H1 (cell line): ENCODE measurements at regions not wholly inside any gene's neighbourhood (a gene's known extent, or its start where the extent isn't known, plus 50 kb on each side); places are given as distances from the start of the nearest gene placed in this dataset.

ENCODE experiments used
- CTCF ChIA-PET: fragments of 300-600 bp; sonication (Branson Sonifier 250); formaldehyde crosslinking; loops from one replicate; lab custom pipeline; 2021; ENCODE audit not compliant: partially characterized antibody; lab: Charles Lee
- POLR2A ChIA-PET: fragments of 300-600 bp; sonication (Branson Sonifier 250); formaldehyde crosslinking; loops from one replicate; lab custom pipeline; 2021; ENCODE audit warnings: inconsistent platforms; ENCODE audit not compliant: partially characterized antibody; lab: Charles Lee
- DNase-seq, 2 experiments: peaks; one replicate each; pipeline versions ENCODE4 v3.0.0 to v3.0.0-alpha.2; 2010 to 2022; ENCODE audit warnings: low spot score in 2 of 2, low read depth in 1 of 2, mixed read lengths in 1 of 2
- FAIRE-seq: peaks from 2 replicates; lab custom pipeline; 2011; peaks lifted over from hg19 to GRCh38; lab: Jason Lieb, UNC
- H2AFZ ChIP-seq: 2 replicates; pipeline ENCODE4 v1.8.1; 2012; ENCODE audit warnings: low read length, inconsistent platforms
- H2AK5ac ChIP-seq: 2 replicates; pipeline ENCODE4 v1.6.1; 2013; ENCODE audit warnings: low read depth, low read length
- H2BK120ac ChIP-seq: replicated peaks from 2 replicates; pipeline ENCODE3; 2013; ENCODE audit warnings: low read depth, low read length, inconsistent platforms
- H2BK12ac ChIP-seq: 2 replicates; pipeline ENCODE4 v1.6.1; 2013; ENCODE audit warnings: low read depth, low read length
- H2BK15ac ChIP-seq: 2 replicates; pipeline ENCODE4 v1.6.1; 2013; ENCODE audit warnings: low read length
- H2BK20ac ChIP-seq: 2 replicates; pipeline ENCODE4 v1.6.1; 2013; ENCODE audit warnings: low read length
- H2BK5ac ChIP-seq: 2 replicates; pipeline ENCODE4 v1.6.1; 2013; ENCODE audit warnings: low read depth, low read length
- H3K14ac ChIP-seq: 2 replicates; pipeline ENCODE4 v1.6.1; 2013; ENCODE audit warnings: inconsistent platforms; ENCODE audit not compliant: insufficient read length
- H3K18ac ChIP-seq: 2 replicates; pipeline ENCODE4 v1.6.1; 2013; ENCODE audit warnings: low read length; ENCODE audit errors: extremely low read depth
- H3K23ac ChIP-seq: 2 replicates; pipeline ENCODE4 v1.6.1; 2013; ENCODE audit warnings: inconsistent platforms; ENCODE audit not compliant: insufficient read length
- H3K23me2 ChIP-seq: 2 replicates; pipeline ENCODE4 v1.6.1; 2013; ENCODE audit warnings: low read depth, low read length
- H3K27ac ChIP-seq: 2 replicates; pipeline ENCODE4 v1.6.1; 2011; ENCODE audit warnings: low read depth, low read length, inconsistent platforms
- H3K27me3 ChIP-seq, 4 experiments: replicated peaks in 1 of 4; 1 replicate in 1 of 4; 2 replicates in 3 of 4; pipeline versions ENCODE4 v1.6.1 to v1.8.1; 2011 to 2013; ENCODE audit warnings: low read length in 3 of 4, mild to moderate bottlenecking in 3 of 4, inconsistent platforms in 2 of 4, mixed read lengths in 2 of 4, moderate library complexity in 1 of 4; ENCODE audit not compliant: control insufficient read depth in 3 of 4, insufficient read depth in 3 of 4; ENCODE audit errors: extremely low read depth in 1 of 4
- H3K36me3 ChIP-seq, 4 experiments: 2 replicates each; pipeline versions ENCODE4 v1.6.1 to v1.8.1; 2011 to 2013; ENCODE audit warnings: mild to moderate bottlenecking in 4 of 4, low read length in 3 of 4, moderate library complexity in 2 of 4, control low read depth in 1 of 4, inconsistent platforms in 1 of 4; ENCODE audit not compliant: insufficient read depth in 4 of 4, control insufficient read depth in 2 of 4
- H3K4ac ChIP-seq: replicated peaks from 2 replicates; pipeline ENCODE3; 2013; ENCODE audit warnings: low read length, low read depth, mixed read lengths, inconsistent platforms; ENCODE audit not compliant: insufficient read length
- H3K4me1 ChIP-seq, 4 experiments: replicated peaks in 1 of 4; 1 replicate in 1 of 4; 2 replicates in 3 of 4; pipeline versions ENCODE4 v1.6.1 to v1.8.1; 2011 to 2013; ENCODE audit warnings: low read length in 3 of 4, inconsistent platforms in 2 of 4, mixed read lengths in 1 of 4; ENCODE audit not compliant: insufficient read depth in 4 of 4, control insufficient read depth in 3 of 4
- H3K4me2 ChIP-seq, 2 experiments: 2 replicates each; pipeline versions ENCODE4 v1.6.1 to v1.8.1; 2011 to 2013; ENCODE audit warnings: low read depth in 2 of 2, low read length in 2 of 2, control low read depth in 1 of 2, inconsistent platforms in 1 of 2, mild to moderate bottlenecking in 1 of 2; ENCODE audit not compliant: insufficient read depth in 1 of 2
- H3K4me3 ChIP-seq, 4 experiments: fragments of 200-600, 300-600 bp in 1 of 4; sonication (generic), shearing (Covaris generic), sonication (Bioruptor Twin) in 1 of 4; 2 replicates each; pipeline versions ENCODE4 v1.5.1 to v1.8.1; 2011 to 2016; ENCODE audit warnings: low read length in 4 of 4, low read depth in 3 of 4, control low read depth in 2 of 4, inconsistent platforms in 2 of 4, mild to moderate bottlenecking in 2 of 4, mixed read lengths in 1 of 4, moderate library complexity in 1 of 4; ENCODE audit not compliant: insufficient read depth in 2 of 4; ENCODE audit errors: extremely low read depth in 1 of 4
- H3K56ac ChIP-seq: replicated peaks from 2 replicates; pipeline ENCODE3; 2013; ENCODE audit warnings: low read depth, mild to moderate bottlenecking, mixed read lengths, low read length, inconsistent platforms; ENCODE audit not compliant: insufficient read length
- H3K79me1 ChIP-seq: 2 replicates; pipeline ENCODE4 v1.6.1; 2013; ENCODE audit warnings: low read depth, low read length, control low read depth
- H3K79me2 ChIP-seq, 2 experiments: 2 replicates each; pipeline versions ENCODE4 v1.6.1 to v1.8.1; 2012 to 2013; ENCODE audit warnings: low read length in 2 of 2, mild to moderate bottlenecking in 2 of 2, inconsistent platforms in 1 of 2; ENCODE audit not compliant: insufficient read depth in 2 of 2, control insufficient read depth in 1 of 2
- H3K9ac ChIP-seq, 4 experiments: replicated peaks in 1 of 4; 1 replicate in 1 of 4; 2 replicates in 3 of 4; pipeline versions ENCODE4 v1.6.1 to v1.8.1; 2011 to 2013; ENCODE audit warnings: low read depth in 3 of 4, low read length in 3 of 4, control low read depth in 2 of 4, mild to moderate bottlenecking in 2 of 4, moderate library complexity in 2 of 4, inconsistent platforms in 1 of 4; ENCODE audit errors: extremely low read depth in 1 of 4
- H3K9me3 ChIP-seq, 2 experiments: 2 replicates each; pipeline versions ENCODE4 v1.6.1 to v1.8.1; 2012 to 2013; ENCODE audit warnings: mild to moderate bottlenecking in 2 of 2, moderate library complexity in 2 of 2, control low read depth in 1 of 2, inconsistent platforms in 1 of 2, low read depth in 1 of 2, low read length in 1 of 2, mixed read lengths in 1 of 2; ENCODE audit not compliant: insufficient read depth in 2 of 2
- H4K20me1 ChIP-seq, 2 experiments: replicated peaks in 1 of 2; 2 replicates each; pipeline versions ENCODE3 to v1.8.1; 2011 to 2013; ENCODE audit warnings: inconsistent platforms in 2 of 2, low read length in 2 of 2, mild to moderate bottlenecking in 1 of 2; ENCODE audit not compliant: insufficient read depth in 2 of 2, control insufficient read depth in 1 of 2
- H4K5ac ChIP-seq: 2 replicates; pipeline ENCODE4 v1.6.1; 2013; ENCODE audit warnings: low read length, low read depth, mixed read lengths, inconsistent platforms; ENCODE audit not compliant: insufficient read length
- H4K8ac ChIP-seq: 2 replicates; pipeline ENCODE4 v1.8.0; 2013; ENCODE audit warnings: mild to moderate bottlenecking, moderate library complexity, low read length, inconsistent platforms; ENCODE audit not compliant: insufficient read depth; ENCODE audit errors: extremely low read depth
- H4K91ac ChIP-seq: replicated peaks from 2 replicates; pipeline ENCODE3; 2013; ENCODE audit warnings: low read length, mixed read lengths, inconsistent platforms; ENCODE audit not compliant: insufficient read length
- BCL11A ChIP-seq, 2 experiments: IDR thresholded peaks; one replicate each; pipeline ENCODE4 v1.6.1; 2011; ENCODE audit warnings: low read depth in 2 of 2, low read length in 2 of 2, mild to moderate bottlenecking in 2 of 2
- CHD1 ChIP-seq: IDR thresholded peaks from 2 replicates; pipeline ENCODE4 v1.6.1; 2012; ENCODE audit warnings: low read depth, low read length, improper control_type of control experiment
- SAP30 ChIP-seq: fragments of 300-600 bp; sonication (generic); IDR thresholded peaks from 2 replicates; pipeline ENCODE4 v1.7.1; 2012; ENCODE audit warnings: low read length, moderate library complexity, mild to moderate bottlenecking, inconsistent platforms; ENCODE audit not compliant: insufficient read depth, insufficient replicate concordance
- SIN3A ChIP-seq, 2 experiments: IDR thresholded peaks in 1 of 2; conservative IDR thresholded peaks in 1 of 2; 2 replicates each; pipeline ENCODE4 v1.6.1; 2011 to 2012; ENCODE audit warnings: low read length in 2 of 2, improper control_type of control experiment in 1 of 2, low read depth in 1 of 2, mild to moderate bottlenecking in 1 of 2
- TF ChIP-seq, protein P1 (sequence below): IDR thresholded peaks from 2 replicates; pipeline ENCODE4 v1.6.1; 2012; ENCODE audit warnings: inconsistent platforms
- TF ChIP-seq, protein P2 (sequence below): IDR thresholded peaks from 2 replicates; pipeline ENCODE4 v1.6.1; 2011; ENCODE audit warnings: low read length, improper control_type of control experiment

DNA sequence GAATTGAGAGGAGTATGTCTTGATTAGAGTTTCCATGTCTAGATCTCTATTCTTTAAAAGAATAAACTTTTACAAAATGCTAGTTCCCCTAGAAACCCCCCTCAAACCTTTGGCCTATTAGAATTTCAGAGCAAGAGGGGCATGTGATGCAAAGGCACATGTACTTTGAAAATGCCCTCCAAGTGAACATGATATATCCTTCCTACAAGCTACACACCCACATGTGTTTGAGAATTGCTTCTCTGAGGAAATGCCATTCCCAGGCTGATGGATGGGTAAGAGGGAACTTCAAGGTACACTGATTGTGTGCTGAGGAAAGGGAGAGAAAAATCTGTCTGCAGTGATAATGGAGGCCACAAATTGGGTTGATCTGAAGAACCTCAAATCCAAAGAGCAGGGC lies 59.5 kb upstream of the PSMA1 start:
- Histone ChIP-seq H3K27ac (no peak overlapping the region), H3K4me1 (no peaks in the 10 kb centered on the region), H2BK5ac (no peak overlapping the region), H3K79me1 (no peaks in the 10 kb centered on the region), H3K23ac (no peak overlapping the region), H2BK15ac (no peak overlapping the region), H4K8ac (no peak overlapping the region), H3K4me3 (no peak overlapping the region), H4K91ac (no peak overlapping the region), H4K5ac (no peak overlapping the region), H2AFZ (no peak overlapping the region), H3K23me2 (no peaks in the 10 kb centered on the region; the same call in 1 of the 2 replicates), H3K79me2 (no peaks in the 10 kb centered on the region), H2BK120ac (no peak overlapping the region), H3K4ac (no peak overlapping the region), H2BK12ac (no peak overlapping the region), H3K9me3 (no peaks in the 10 kb centered on the region), H3K56ac (no peak overlapping the region), H3K36me3 (no peaks in the 10 kb centered on the region), H3K18ac (no peak overlapping the region), H4K20me1 (no peaks in the 10 kb centered on the region), H2BK20ac (no peak overlapping the region), H3K4me2 (no peak overlapping the region), H3K27me3 (peaks cover 0 to 1% (median 0%) of the 10 kb centered on the region in 4 experiments; a peak in 1 of 7 replicates), H2AK5ac (no peak overlapping the region), H3K14ac (no peak overlapping the region), H3K9ac (no peak overlapping the region)
- TF ChIP-seq CHD1 (no peak), SAP30 (no peak), SIN3A (conservative IDR thresholded peaks at IDR 0.05 in 1 of 2, IDR thresholded peaks at IDR 0.05 in 1 of 2; ENCODE audit: low read depth in 1 of 2, low read length in 2 of 2) (no peak), BCL11A (IDR thresholded peaks at IDR 0.05; ENCODE audit: low read depth in 2 of 2, low read length in 2 of 2) (no peak)
- TF ChIP-seq, protein P1, sequence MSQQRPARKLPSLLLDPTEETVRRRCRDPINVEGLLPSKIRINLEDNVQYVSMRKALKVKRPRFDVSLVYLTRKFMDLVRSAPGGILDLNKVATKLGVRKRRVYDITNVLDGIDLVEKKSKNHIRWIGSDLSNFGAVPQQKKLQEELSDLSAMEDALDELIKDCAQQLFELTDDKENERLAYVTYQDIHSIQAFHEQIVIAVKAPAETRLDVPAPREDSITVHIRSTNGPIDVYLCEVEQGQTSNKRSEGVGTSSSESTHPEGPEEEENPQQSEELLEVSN: no peak
- TF ChIP-seq, protein P2, sequence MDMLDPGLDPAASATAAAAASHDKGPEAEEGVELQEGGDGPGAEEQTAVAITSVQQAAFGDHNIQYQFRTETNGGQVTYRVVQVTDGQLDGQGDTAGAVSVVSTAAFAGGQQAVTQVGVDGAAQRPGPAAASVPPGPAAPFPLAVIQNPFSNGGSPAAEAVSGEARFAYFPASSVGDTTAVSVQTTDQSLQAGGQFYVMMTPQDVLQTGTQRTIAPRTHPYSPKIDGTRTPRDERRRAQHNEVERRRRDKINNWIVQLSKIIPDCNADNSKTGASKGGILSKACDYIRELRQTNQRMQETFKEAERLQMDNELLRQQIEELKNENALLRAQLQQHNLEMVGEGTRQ: no peak
- ChIA-PET POLR2A (no interaction called here), CTCF (interaction anchor here (1.0 kb wide), 1 partner anchor 328 kb away, joined by 3 read pairs; no protein-coding TSS in a partner anchor)
- no peak for FAIRE-seq
- DNase-seq: no peak
